H1 (cell line): ENCODE measurements at regions not wholly inside any gene's neighbourhood (a gene's known extent, or its start where the extent isn't known, plus 50 kb on each side); places are given as distances from the start of the nearest gene placed in this dataset.

Experiments used
- CHD2 ChIP-seq: IDR thresholded peaks from 2 replicates; pipeline ENCODE4 v1.6.1; 2012; ENCODE audit warnings: low read length, improper control_type of control experiment
- CHD7 ChIP-seq: fragments of 300-600 bp; sonication (generic); IDR thresholded peaks from 2 replicates; pipeline ENCODE4 v1.7.1; 2012; ENCODE audit warnings: low read length, moderate library complexity, mild to moderate bottlenecking, inconsistent platforms; ENCODE audit not compliant: insufficient replicate concordance
- EP300 ChIP-seq, 2 experiments: IDR thresholded peaks; 1 replicate in 1 of 2; 2 replicates in 1 of 2; pipeline ENCODE4 v1.6.1; 2011 to 2012; ENCODE audit warnings: low read depth in 2 of 2, low read length in 2 of 2, mild to moderate bottlenecking in 2 of 2, borderline replicate concordance in 1 of 2, inconsistent platforms in 1 of 2, moderate library complexity in 1 of 2
- MAX ChIP-seq: IDR thresholded peaks from 2 replicates; pipeline ENCODE4 v1.6.1; 2012; ENCODE audit warnings: inconsistent platforms
- PHF8 ChIP-seq: fragments of 200-600 bp; sonication (generic); conservative IDR thresholded peaks from 2 replicates; pipeline ENCODE4 v1.7.1; 2012; ENCODE audit warnings: low read depth, mild to moderate bottlenecking, inconsistent platforms, low read length, moderate library complexity
- POLR2A ChIP-seq, 2 experiments: IDR thresholded peaks; 1 replicate in 1 of 2; 2 replicates in 1 of 2; pipeline ENCODE4 v1.6.1; 2011; ENCODE audit warnings: low read depth in 2 of 2, low read length in 2 of 2, mild to moderate bottlenecking in 2 of 2; ENCODE audit errors: control extremely low read depth in 1 of 2
- SIX5 ChIP-seq: IDR thresholded peaks from 2 replicates; pipeline ENCODE4 v1.6.1; 2011; ENCODE audit warnings: mild to moderate bottlenecking, low read depth, low read length

GRCh38 chr3:13229273-13229949, 156.2 kb upstream of the IQSEC1 start (continued):
- TF ChIP-seq CHD7 (no peak), PHF8 (no peak), MAX (peak; percentile 69), CHD2 (no peak), EP300 (IDR thresholded peaks at IDR 0.05; ENCODE audit: borderline replicate concordance in 1 of 2, low read depth in 2 of 2, low read length in 2 of 2) (peak in 1 of 2 experiments; percentile 33; a peak in 1 of 3 replicates), SIX5 (no peak), POLR2A (IDR thresholded peaks at IDR 0.05; ENCODE audit: control extremely low read depth in 1 of 2, low read depth in 2 of 2, low read length in 2 of 2) (no peak)
- TF ChIP-seq, all 59 proteins: peak for 17
